Activated CD4-positive, alpha-beta T cell treated with anti-CD3 and anti-CD28 coated beads, Interleukin-2, amount 50 U/mL, for 24 hours (primary cell): ENCODE measurements at regions not wholly inside any gene's neighbourhood (a gene's known extent, or its start where the extent isn't known, plus 50 kb on each side); places are given as distances from the start of the nearest gene placed in this dataset.

ENCODE experiments used
- DNase-seq, 2 donors: peaks; one replicate each; pipeline ENCODE4 v3.0.0-alpha.2; 2020; ENCODE audit warnings: low read depth in 1 of 2, low spot score in 1 of 2

DNA sequence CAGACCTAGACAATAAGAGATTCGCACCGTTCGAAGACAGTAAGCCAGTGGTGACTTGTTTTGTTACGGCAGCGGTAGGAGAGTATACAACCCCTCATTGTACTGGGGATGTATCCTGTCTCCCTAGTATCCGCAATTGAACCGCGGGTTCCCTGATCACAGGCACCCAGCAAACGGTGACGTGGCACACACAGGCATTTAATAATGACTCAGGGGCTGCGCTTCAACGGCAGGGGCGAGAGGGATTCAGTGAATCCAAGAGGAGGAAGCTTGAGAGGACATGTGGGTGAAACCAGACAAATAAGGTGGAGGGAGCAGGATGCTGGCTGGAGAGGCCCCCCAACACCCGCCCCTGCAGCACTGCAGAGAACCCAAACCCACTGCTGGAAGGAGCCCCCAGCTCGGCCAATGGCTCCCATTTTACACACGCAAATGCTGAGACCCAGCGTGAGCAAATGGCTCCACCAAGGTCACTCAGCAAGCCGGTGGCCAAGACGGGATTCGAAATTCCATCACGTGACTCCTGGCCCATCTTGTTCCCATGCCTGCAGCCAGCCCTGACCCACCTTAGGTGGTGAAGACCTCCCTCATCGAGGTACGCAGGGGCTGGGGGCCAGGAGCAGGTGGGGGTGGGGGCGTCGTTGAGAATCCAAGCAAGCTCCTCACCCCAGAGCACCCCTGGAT, 149.9 kb downstream of the SYF2 start:
- DNase-seq: no peak

DNA sequence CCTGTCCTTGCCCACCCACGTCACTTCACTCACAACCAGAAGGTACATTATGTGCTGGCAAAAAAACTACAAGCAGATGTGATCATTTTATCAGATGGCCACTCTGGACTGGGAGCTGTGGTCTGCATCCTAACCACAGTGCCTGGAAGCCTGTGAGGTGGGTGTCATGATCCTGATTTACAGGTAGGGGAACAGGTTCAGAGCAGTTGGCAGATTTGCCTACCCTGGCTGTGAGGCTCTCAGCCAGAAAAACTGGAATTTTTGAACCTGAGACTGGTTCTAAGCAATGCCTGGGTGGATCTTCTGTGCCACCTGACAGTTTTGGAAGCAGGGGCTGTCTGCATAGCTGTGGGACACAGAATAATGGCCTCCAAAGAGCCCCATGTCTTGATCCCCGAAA, 150.8 kb downstream of the SYF2 start:
- DNase-seq: no peak

DNA sequence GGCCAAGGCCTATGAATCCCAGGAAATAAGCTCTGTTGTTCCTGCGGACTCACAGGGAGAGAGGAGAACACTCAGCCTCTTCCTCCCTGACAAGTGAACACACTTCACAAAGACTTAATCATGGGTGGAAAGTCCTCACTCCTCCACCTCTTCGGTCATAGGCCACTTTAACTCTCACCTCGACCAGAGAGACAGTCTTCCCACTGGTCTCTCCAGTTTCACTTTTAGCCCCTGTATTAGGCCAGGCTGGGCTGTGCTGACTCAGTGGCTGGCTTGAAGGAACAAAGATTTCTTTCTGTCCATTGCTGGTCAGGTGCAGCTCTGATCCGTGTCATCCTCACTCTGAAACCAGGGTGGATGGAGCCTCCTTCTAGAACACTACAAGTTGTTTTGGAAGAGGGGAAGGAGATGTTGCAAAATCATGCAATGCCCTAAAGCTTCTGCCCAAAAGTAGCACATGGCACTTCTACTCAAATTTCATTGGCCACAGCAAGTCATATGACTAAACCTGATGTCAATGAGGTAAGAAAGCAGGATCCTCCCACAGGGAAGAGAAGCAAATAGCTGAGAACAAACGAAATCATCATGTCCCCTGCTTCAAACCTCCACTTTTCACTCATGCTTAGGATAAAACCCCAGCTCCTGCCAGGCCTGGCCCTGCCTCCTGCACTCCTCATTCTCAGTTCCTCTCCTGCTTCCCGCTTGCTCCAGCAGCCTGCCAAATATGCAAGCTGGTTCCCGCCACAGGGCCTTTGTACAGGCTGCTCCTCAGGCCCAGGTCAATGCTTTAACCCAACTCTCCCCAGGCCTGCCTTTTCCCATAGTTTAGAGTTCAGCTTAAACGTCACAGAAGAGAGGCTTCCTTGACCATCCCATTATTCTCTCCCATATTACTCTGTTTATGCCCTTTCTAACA, 150.5 kb upstream of the RUNX3 start:
- no peak for DNase-seq

DNA sequence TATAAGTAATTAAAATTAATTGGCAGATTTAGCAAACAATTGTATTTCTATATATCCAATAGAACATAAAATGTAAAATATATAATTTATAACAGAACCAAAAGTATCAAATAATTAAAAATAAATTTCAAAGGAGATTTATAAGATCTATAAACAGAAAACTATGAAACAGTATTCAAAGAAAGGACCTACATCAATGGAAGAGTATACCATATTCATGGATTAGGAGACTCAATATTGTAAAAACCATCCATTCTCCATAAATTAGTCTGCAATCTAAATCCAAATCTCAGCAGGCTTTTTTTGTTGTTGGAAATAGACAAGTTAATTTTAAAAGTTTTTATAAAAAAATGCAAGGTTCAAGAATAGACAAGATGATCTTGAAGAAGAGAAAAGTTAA, 149.0 kb upstream of the RUNX3 start:
- no peak for DNase-seq

DNA sequence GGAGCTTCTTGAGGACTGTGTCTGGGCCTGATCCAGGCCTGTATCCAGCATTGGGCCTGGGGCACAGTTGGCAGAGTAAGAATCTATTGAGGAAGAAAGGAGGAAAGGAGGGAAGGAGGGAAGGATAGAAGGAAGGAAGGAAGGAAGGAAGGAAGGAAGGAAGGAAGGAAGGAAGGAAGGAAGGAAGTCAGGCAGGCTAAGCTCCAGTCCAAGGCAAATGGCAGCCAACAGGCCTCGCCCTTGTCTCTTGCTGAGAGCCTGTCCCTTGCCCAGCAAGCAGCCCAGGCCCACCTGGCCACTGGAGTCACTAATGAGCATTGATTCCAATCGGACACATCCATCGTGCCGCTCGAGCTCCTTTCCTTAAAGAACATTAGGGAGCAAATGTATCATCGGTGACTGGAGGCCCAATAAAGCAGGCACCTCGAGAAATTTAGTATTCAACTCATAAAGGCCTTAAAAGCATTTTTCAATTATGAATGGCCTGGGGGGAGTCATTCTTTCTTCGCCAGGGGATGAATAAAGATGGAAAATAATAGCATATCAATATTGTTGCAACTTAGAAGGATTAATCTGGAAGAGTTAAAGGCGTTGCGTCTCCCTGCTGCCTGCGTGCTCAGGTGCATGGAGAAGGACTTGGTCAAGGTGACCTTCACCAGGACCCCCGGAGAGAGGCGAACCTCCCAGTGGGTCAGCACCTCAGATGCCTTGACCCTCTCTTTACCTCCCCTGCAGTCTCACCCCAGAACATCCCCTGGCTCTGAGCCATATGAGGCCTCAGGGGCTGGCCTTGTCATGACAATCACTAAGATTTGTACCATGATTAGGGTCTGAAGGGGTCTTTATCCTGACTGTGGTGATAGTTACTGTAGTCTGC, 144.5 kb upstream of the RUNX3 start:
- DNase-seq: no peak

DNA sequence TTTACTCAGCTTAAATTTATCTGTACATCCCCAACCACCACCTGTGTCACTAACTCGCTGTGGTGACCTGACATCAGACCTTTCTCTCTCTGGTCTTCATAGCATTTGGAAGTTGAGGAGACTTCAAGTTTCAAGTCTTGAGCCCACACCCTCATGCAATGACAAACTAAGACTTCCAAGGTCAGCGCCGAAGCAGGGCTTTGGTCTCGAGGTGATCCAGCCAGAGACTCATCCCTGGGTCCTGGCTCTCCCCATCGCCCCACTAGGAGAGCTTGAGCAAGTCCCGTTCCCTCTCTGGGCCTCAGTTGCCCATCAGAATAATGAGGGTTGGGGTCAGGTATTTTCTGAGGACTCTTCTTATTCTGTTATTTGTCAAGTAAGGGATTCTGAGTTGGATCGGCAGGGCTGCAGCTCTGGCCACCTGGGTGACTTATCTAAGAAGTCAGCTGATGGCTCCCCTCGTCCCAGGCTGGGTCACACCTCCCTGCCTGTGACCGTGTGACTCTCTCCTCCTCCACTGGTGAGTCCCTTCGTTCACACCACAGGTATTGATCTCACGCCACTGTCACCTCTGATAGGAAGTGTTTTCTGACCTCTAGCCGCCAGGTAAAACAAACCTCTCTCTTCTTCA, 143.7 kb upstream of the RUNX3 start:
- DNase-seq: no peak

DNA sequence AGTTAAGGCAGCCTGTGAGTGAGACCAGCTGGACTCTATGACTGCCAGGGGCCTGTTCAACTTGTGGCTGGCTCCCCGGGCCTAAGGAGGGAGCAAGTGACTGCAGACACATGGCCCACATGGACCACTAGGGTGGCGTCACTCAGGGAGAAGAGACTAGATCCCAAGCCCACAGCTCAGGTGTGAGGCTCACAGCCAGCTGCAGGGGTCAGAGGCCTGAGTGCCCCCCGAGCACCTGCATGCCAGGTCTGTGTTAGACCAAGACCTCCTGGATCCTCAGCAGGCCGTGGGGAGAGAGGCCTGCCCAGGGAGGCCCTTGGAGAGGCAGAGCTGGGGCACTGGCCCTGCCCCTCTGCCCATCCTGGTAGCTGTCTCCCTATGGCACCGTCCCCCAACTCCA, 142.4 kb upstream of the RUNX3 start:
- DNase-seq: no peak

DNA sequence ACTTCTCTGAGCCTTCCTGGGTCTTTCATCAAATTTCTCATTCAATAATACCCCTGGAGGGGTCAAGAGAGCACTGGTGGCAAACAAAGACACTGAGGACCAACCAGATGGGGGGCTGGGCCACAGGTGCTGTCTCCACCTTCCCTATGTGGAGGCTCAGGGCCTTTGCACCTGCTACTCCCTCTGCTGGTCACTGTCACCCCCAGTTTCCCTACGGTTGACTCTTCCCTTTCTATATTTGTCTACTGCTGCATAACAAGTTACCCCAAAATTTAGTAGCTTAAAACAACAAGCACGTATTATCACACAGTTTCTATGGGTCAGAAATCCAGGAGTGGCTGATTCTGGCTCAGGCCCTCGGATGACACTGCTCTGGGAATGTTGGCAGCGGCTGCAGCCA, 138.8 kb upstream of the RUNX3 start:
- no peak for DNase-seq

DNA sequence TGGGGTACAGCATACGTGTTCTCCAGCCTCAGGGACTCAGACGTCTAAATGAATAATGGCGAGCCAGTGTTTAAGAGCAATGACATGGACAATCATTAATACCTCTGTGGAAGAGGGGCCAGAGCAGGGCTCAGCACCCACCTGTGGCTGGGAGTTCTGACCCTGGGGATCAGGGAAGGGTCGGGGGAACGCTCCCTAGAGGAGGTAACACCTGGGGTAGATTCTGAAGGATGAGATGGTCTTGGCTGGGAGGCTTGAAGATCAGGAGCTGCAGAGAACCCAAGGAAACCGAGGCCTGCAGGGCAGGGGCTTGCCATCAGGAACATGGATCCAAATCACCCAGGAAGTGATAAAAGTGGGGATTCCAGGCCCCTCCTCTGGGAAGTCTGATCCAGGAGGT, 138.2 kb upstream of the RUNX3 start:
- no peak for DNase-seq

DNA sequence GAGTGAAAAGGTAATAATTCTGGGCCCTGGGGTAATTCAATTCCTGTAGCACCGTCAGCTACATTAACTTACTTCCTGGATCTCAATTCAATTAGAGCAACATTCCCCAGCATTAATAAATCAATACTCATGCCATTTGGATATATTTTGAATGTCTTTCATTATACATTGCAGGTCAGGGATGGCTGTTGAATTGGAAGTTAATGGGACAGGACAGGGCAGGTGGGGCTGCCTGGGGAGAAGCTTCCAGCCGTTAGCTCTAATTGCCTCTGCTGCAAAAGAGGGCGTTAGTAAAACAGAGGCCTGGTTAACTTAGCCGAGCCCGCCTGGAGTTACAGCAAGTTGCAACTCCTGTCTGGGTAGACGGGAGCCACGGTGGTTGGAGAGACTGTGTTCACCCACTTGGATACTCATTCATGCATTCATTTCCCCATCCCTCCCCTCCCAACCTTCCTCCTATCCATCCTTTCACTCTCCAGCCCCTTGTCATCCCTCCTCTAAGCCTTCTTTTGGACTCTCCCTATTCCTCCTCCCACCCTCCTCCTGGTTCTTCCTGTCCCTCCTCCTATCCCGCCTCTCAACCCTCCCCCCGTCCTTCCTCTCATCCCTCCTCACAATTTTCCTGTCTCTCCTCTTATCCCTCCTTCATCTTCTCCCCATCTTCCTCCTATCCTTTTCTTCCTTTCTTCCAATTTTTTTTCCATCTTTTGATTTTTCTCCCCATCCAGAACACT, 137.6 kb upstream of the RUNX3 start:
- no peak for DNase-seq

DNA sequence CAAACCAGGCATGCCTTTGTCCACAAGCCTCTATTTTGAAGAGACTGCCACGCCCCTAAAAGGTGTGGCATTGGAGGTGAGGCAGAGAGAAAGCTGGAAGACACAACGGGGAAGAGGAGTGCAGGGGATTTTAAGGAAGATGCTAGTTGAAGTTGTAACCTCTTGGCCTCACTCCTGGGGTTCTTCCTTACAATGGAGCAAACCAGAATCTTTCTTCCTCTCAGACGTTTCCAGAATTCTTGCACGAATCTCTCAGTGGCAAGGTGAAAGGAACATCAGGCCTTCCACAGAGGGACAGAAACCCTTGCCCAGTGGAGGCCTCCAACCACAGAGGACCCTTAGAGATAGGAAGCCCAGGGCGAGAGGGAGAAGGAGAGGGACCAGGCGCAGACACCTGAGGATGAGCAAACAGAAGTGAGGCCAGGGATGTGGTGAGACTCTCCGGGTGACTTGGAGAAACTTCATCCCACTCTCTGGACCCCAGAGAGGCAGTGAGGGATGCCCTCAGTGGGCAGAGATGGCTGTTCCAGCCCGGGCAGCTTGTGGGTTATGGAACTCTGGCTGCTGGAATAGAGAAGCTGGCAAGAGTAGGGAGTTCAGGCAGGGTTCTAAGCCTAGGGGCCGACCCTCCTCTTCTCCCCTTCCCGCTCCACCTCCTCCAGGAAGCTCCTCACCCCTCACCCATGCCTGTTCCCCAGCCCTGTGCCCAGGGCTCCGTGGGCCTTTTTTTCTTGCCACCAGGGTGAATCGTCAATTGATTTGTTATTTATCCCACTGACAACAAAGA, 136.8 kb upstream of the RUNX3 start:
- no peak for DNase-seq

DNA sequence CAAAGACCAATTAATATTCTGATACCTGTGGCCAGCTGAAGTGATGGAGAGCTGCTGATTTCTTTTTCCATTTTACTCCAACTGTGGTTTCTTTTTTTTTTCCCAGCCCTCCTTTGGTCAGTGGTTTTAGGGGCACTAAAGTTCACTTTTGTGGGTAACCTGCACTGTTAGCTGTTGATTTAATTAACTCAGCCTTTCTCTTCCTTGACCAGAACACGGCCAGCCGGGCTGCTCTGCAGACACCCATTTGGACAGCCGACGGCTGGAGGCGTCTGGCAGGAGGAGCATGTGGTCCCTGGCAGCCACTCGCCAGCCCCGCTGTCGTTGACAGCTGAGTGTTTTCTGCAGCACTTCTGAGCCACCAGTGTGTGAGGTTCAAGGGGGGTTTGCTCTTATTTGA, 136.2 kb upstream of the RUNX3 start:
- no peak for DNase-seq

DNA sequence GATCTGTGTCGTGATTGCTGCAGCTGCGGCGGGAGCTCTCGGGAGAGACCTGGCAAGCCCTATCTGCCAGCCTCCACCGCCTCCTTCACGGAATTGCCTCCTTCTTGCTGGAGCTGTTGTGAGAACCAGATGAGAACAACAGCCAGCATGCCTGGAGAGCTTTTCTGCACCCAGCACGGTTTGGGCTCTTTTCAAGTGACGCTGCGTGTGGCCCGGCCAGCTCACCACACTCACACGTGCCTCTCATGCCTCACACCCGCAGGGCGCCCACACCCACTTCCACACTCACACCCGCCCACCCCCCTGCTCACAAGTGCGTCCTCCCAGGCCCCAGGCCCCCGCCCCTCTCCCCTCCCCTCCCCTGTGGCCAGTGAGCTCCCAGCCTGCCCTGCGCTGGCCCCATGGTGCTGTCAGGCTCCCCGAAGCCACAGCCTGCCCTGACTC, 135.7 kb upstream of the RUNX3 start:
- no peak for DNase-seq

DNA sequence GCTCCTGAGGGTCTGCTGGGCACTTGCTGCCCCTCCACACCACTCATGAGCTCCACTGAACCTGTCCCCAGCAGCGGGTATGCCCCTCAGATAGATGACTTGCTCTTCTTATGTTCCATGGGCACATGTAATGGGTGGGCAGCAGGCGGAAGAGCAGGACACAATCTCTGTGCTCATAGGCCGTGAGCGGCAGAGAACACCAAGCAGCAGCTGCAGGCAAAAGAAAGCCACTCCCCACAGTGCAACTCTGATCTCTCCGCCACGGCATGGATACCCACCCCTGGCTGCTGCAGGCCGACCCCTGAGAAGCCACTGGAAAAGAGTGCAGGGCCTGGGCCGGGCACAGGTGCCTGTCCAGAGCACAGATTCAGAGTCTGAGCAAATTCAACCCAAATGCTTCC, 135.2 kb upstream of the RUNX3 start:
- no peak for DNase-seq

DNA sequence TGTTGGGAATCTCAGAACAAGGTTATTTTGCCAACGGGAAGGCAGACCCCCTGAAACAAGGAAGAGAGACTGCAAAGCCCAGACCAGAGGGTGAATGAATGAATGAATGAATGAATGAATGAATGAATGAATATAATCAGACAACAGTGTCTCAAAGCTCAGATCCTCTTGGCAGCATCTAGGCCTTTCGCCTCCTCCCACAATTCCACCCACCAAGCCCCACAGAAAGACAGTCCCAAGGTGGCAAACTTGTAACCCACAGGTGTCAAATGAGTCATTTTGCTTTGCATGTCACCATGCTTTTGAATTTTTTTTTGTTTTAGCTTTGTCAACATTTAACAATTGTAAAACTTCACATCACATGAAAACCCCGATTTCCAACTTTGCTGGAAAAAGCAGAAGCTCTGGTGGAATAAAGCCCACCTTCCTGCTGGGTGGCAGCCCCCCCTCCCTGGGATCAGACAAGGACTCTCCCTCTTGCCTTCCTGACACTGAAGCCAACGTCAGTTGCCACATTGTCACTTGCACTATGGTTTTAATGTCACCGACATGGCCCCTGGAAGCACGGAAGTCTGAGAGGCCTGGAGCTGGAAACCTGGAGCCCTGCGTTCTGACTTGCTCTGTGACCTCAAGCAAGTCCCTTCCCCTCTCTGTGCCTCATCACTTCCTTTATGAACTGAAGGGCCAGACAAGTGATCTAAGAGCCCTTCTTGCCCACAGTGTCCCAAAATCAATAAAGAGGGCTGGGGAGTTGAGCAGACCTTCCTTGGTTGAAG, 134.6 kb upstream of the RUNX3 start:
- DNase-seq: peak in 1 of 2 donors; percentile 27

DNA sequence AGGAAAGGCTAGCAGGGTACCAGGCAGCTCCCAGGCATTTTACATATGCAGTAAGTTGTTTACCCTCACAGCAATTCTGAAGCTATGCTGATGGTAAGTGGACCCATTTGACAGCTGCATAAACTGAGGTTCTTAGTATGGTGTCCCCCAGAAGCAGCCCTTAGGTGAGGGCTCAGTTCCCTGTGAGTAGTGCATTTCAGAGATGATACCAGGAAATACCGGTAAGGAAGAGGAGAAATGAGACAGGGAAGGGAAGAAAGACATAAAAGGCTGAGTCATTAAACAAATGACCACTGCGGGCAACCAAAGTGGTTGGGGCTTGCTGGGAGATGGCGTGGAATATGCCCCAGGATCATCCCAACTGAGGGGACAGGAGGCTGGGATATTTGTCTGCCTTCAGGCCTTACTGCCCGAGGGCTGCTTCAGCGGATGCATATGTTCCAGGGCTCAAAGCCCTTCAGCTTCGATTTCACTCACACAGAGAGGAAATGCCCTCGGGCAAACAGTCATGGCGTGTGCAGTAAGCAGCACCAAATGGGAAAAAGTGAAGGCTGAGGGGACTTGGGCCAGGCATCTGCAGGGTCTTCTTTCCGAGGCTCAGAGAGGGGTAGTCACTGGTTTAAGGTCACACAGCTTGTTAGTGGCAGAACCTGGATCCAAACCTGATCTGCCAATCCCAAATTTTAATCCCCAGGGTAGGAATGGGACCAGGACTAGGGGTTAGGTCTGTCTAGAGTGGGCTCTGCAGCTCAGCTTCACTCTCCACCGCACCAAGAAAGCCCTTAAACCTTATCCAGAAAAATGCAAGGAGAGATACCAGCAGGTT, 133.7 kb upstream of the RUNX3 start:
- DNase-seq: no peak

DNA sequence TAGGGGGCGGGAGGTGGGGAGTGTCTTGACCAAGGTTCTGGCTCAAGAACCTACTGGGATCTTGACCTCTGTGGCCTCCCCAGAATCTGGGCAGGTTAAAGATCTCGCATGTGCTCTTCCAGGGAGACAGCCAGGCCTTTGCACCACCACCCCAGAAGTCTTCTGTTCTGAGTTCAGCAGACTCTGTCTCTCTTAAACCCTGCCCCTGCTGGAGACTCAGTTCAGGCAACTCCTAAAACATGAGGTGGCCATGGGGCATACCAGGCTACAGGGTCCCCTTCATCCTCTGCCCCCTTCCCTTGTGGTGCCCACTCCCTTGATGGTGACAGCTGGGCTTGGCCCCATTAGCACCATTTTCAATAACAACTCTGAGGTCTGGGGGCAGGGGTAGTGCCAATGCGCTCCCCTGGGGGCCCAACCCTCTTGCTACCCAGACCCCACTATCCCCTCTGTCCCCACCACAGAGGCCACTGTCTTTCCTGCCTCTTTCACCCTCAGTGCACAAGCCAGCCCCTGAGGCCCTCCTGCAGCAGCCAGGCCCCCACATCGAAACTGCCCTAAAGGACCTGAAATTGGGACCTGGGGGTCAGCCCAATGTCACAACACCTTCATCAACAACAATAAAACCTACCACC, 132.7 kb upstream of the RUNX3 start:
- no peak for DNase-seq
